ENCODE measurements at regions not wholly inside any gene's neighbourhood (a gene's known extent, or its start where the extent isn't known, plus 50 kb on each side); places are given as distances from the start of the nearest gene placed in this dataset.

DNA sequence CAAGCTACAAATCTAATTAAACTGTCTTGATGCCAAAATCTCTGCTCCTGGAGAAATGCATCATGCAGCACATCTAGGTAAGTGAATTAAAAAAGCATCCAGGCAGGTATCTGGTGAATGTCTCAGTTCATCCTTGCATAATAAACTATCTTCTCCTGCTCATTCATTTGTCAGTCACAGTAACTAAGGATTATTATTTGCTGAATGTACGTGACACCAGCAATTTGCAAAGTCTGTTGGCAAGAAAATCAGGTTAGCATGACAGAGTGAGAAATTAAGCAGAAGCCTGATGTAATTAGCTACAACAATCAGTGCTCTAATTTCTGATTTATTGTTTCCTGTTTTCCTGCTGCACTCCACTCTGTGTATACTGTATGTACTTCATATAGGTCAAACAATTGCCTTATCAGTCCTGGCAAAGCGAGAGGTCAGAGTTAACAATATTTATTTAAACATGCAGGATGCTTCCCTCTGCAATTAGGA is 213.6 kb downstream of the FBXO8 start:
- TF ChIP-seq, protein P1, sequence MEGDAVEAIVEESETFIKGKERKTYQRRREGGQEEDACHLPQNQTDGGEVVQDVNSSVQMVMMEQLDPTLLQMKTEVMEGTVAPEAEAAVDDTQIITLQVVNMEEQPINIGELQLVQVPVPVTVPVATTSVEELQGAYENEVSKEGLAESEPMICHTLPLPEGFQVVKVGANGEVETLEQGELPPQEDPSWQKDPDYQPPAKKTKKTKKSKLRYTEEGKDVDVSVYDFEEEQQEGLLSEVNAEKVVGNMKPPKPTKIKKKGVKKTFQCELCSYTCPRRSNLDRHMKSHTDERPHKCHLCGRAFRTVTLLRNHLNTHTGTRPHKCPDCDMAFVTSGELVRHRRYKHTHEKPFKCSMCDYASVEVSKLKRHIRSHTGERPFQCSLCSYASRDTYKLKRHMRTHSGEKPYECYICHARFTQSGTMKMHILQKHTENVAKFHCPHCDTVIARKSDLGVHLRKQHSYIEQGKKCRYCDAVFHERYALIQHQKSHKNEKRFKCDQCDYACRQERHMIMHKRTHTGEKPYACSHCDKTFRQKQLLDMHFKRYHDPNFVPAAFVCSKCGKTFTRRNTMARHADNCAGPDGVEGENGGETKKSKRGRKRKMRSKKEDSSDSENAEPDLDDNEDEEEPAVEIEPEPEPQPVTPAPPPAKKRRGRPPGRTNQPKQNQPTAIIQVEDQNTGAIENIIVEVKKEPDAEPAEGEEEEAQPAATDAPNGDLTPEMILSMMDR (IDR thresholded peaks at IDR 0.05; ENCODE audit: low read depth, low read length, poor library complexity, severe bottlenecking) = no peak
- TF ChIP-seq EZH2phosphoT487 (IDR thresholded peaks at IDR 0.05; ENCODE audit: borderline replicate concordance, low read length) = no peak
